ENCODE measurements at regions not wholly inside any gene's neighbourhood (a gene's known extent, or its start where the extent isn't known, plus 50 kb on each side); places are given as distances from the start of the nearest gene placed in this dataset.

GRCh38 chr4:156103311-156103710 is 149.6 kb upstream of the CTSO start:
- WGBS, 2 donors: 88 to 93% methylated on average over 1 of the region's 1 CpG
- Histone ChIP-seq H3K27me3 (no peaks in the 10 kb centered on the region), H3K27ac (no peak overlapping the region), H3K4me3 (no peak overlapping the region), H3K36me3 (no peaks in the 10 kb centered on the region), H3K9me3 (no peaks in the 10 kb centered on the region), H3K4me1 (no peaks in the 10 kb centered on the region)
- TF ChIP-seq POLR2A (IDR thresholded peaks at IDR 0.05) (no peak), CTCF (IDR thresholded peaks at IDR 0.05) (no peak)
- intact Hi-C loops (cut with DNase I): no loop called here
- no peak for DNase-seq

- no peak for DNase-seq
- Histone ChIP-seq H3K27ac (no peak overlapping the region), H3K27me3 (no peaks in the 10 kb centered on the region), H3K36me3 (no peaks in the 10 kb centered on the region), H3K4me3 (no peak overlapping the region), H3K9me3 (no peaks in the 10 kb centered on the region), H3K4me1 (no peaks in the 10 kb centered on the region)
- intact Hi-C loops (cut with DNase I): no loop called here
- TF ChIP-seq CTCF (IDR thresholded peaks at IDR 0.05): no peak
- TF ChIP-seq POLR2A (IDR thresholded peaks at IDR 0.05): no peak
Observed at GRCh38 chr4:156102411-156102810, 148.7 kb upstream of the CTSO start.

- intact Hi-C loops (cut with DNase I): no loop called here
- no peak for TF ChIP-seq POLR2A (IDR thresholded peaks at IDR 0.05)
- TF ChIP-seq CTCF (IDR thresholded peaks at IDR 0.05): no peak
Observed at GRCh38 chr4:156101571-156101970, 147.9 kb upstream of the CTSO start.

DNA sequence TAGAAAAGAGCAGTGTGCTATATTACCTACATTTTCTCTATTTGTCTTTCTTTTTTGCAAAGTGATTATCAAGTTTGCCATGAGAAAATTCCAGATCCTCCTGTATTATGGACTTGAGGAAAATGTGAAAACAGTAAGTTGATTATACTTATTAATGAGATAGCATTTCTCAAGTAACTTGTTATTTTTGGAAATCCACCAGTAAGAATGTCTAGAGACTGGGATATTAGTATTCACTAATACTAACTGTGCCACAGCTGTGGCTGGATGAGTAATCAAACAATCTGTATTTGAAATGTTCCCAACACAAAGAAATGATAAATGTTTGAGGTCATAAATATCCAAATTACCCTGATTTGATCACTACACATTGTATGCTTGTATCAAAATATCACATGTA is 147.0 kb upstream of the CTSO start:
- TF ChIP-seq POLR2A (IDR thresholded peaks at IDR 0.05): no peak
- TF ChIP-seq CTCF (IDR thresholded peaks at IDR 0.05): no peak

More at GRCh38 chr4:156101571-156101970, 147.9 kb upstream of the CTSO start:
- Histone ChIP-seq H3K36me3 (no peaks in the 10 kb centered on the region), H3K27ac (no peak overlapping the region), H3K27me3 (no peaks in the 10 kb centered on the region), H3K4me1 (no peaks in the 10 kb centered on the region), H3K4me3 (no peak overlapping the region), H3K9me3 (no peaks in the 10 kb centered on the region)
- WGBS, 2 donors: 84 to 86% methylated on average over 1 of the region's 1 CpG
- no peak for DNase-seq

GRCh38 chr4:156098805-156099204 is 145.1 kb upstream of the CTSO start:
- no peaks in the 10 kb centered on the region for H3K4me1 ChIP-seq
- intact Hi-C loops (cut with DNase I): no loop called here
- H3K27ac ChIP-seq: no peak overlapping the region
- no peak for DNase-seq
- H3K36me3 ChIP-seq: no peaks in the 10 kb centered on the region
- no peaks in the 10 kb centered on the region for H3K27me3 ChIP-seq
- H3K9me3 ChIP-seq: no peaks in the 10 kb centered on the region
- WGBS, 2 donors: 72 to 73% methylated on average over 4 of the region's 4 CpGs
- TF ChIP-seq POLR2A (IDR thresholded peaks at IDR 0.05) (no peak), CTCF (IDR thresholded peaks at IDR 0.05) (no peak)
- H3K4me3 ChIP-seq: no peak overlapping the region

More for the DNA sequence above, 147.0 kb upstream of the CTSO start:
- intact Hi-C loops (cut with DNase I): no loop called here
- no peak overlapping the region for H3K27ac ChIP-seq
- no peaks in the 10 kb centered on the region for H3K27me3 ChIP-seq
- no peak overlapping the region for H3K4me3 ChIP-seq
- DNase-seq: no peak
- H3K4me1 ChIP-seq: no peaks in the 10 kb centered on the region
- H3K9me3 ChIP-seq: no peaks in the 10 kb centered on the region
- no peaks in the 10 kb centered on the region for H3K36me3 ChIP-seq

All from esophagus squamous epithelium (tissue), 5 donors.